ENCODE measurements at regions not wholly inside any gene's neighbourhood (a gene's known extent, or its start where the extent isn't known, plus 50 kb on each side); places are given as distances from the start of the nearest gene placed in this dataset.
"Not testable (repeated sequence)": the region's sequence is repeated elsewhere in the genome, so short reads cannot be mapped to it uniquely, and the experiment has no call there.

DNA sequence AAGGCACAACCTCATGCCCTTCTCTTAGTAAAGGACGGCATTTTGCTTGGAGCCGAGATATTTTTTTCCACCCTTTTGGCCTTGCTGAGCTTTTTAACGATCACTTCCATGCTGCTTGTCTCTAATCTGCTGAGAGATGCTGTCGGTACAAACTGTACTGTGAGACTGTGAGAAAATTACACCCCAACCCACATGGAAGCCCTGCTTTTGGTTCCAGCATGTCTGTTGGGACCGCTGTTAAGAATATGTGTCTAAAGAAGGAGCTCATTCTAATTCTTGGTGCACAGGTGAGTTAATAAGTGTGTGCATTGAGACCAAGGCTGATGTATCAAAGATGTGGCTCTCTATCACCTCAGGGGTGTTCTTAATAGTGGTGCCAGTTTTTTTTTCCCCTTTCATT, 304.5 kb upstream of the MAP3K7 start:
- H3K27me3 Mint-ChIP-seq, result no peaks in the 10 kb centered on the region
- no peak for ATAC-seq
- CTCF ChIA-PET, result no interaction called here
- H3K9me3 Mint-ChIP-seq (ENCODE audit: low read depth), result no peaks in the 10 kb centered on the region
- H3K4me1 Mint-ChIP-seq, result no peaks in the 10 kb centered on the region
- no peak for DNase-seq
- no peaks in the 10 kb centered on the region for H3K36me3 Mint-ChIP-seq
- H3K4me3 Mint-ChIP-seq, result no peak overlapping the region
- H3K27ac Mint-ChIP-seq, result no peak overlapping the region

DNA sequence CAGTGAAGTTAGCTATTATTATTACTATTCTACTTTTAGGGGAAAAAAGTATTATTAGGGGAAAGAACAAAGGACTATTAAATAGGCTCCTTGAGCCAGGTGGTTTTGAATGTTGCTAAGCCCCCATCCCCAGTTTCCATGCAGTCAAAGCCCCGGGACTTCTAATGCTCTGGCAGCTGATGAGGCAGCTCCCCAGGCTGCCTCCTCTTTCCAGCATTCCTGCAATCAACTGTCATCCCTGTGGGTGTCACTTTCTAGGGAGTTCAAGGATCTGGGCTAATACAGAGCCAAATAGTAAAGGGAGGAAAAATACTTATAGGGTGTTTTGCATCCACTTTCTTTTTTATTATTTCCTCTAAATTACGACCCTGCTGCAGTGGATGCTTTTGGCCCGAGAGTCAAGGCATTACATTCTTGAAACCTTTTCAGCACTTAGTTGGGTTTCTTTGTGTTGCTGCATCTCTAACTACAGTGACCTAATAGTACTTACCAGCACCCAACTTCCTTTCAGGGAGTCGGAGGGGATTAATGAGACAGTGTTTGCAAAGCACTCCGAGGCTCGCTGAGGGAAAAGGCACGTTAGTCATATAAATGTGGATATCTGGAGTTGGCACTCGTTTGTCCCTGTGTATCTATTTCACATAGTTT, 303.9 kb upstream of the MAP3K7 start:
- DNase-seq (no peak), ATAC-seq (no peak)
- no peaks in the 10 kb centered on the region for H3K27me3 Mint-ChIP-seq
- no peaks in the 10 kb centered on the region for H3K9me3 Mint-ChIP-seq (ENCODE audit: low read depth)
- CTCF ChIA-PET, result no interaction called here
- H3K27ac Mint-ChIP-seq, result no peak overlapping the region
- no peak overlapping the region for H3K4me3 Mint-ChIP-seq
- H3K36me3 Mint-ChIP-seq, result no peaks in the 10 kb centered on the region
- no peaks in the 10 kb centered on the region for H3K4me1 Mint-ChIP-seq

DNA sequence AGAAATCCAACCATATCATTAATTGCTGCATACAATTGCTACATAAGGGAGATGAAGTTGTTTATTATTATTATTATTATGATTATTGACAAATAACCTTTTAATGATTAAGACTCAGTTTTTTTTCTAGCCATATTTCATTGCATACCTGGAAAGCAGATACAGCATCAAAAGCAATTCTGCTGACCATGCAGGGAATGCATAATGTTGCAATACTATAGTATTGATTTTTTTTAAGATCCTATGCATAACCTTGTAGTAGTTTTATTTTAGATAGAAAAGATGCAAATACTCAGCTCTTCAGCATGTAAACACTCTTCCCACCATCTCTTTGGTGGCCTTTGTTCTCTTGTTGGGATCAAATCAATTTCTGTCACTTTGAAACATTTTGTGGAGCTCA, 300.9 kb upstream of the MAP3K7 start:
- Mint-ChIP-seq H3K36me3 (no peaks in the 10 kb centered on the region), H3K9me3 (ENCODE audit: low read depth) (peaks cover under 1% of the 10 kb centered on the region), H3K4me3 (no peak overlapping the region), H3K27ac (no peak overlapping the region), H3K4me1 (no peaks in the 10 kb centered on the region), H3K27me3 (no peaks in the 10 kb centered on the region)
- ATAC-seq, result no peak
- CTCF ChIA-PET, result no interaction called here
- no peak for DNase-seq

- Mint-ChIP-seq H3K4me3 (no peak overlapping the region), H3K36me3 (no peaks in the 10 kb centered on the region), H3K27ac (no peak overlapping the region), H3K27me3 (no peaks in the 10 kb centered on the region), H3K4me1 (no peaks in the 10 kb centered on the region), H3K9me3 (ENCODE audit: low read depth) (peaks cover 2% of the 10 kb centered on the region)
- CTCF ChIA-PET, result interaction anchor here (1.0 kb wide), 1 partner anchor 55 kb away, joined by 3 read pairs; no protein-coding TSS in a partner anchor
- ATAC-seq, result no peak
- DNase-seq, result no peak
Observed at GRCh38 chr6:90885611-90886056, 298.8 kb upstream of the MAP3K7 start.

DNA sequence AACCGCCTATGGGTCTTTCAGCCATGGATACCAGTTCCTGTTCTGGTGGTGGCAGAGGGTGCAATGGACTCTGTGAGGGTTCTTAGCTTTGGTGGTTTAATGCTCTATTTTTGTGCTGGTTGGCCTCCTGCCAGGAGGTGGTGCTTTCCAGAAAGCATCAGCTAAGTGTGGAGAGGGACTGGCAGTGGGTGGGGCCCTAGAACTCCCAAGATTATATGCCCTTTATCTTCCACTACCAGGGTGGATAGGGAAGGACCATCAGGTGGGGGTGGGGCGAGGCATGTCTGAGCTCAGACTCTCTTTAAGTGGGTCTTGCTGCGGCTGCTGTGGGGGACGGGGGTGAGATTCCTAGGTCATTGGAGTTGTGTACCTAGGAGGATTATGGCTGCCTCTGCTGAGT, 298.3 kb upstream of the MAP3K7 start:
- not testable (repeated sequence) for H3K4me3 Mint-ChIP-seq; H3K4me1 Mint-ChIP-seq; ATAC-seq; DNase-seq; H3K9me3 Mint-ChIP-seq (ENCODE audit: low read depth); H3K27ac Mint-ChIP-seq; H3K27me3 Mint-ChIP-seq; H3K36me3 Mint-ChIP-seq
- CTCF ChIA-PET, result interaction anchor here (1.0 kb wide), 1 partner anchor 56 kb away, joined by 3 read pairs; no protein-coding TSS in a partner anchor

DNA sequence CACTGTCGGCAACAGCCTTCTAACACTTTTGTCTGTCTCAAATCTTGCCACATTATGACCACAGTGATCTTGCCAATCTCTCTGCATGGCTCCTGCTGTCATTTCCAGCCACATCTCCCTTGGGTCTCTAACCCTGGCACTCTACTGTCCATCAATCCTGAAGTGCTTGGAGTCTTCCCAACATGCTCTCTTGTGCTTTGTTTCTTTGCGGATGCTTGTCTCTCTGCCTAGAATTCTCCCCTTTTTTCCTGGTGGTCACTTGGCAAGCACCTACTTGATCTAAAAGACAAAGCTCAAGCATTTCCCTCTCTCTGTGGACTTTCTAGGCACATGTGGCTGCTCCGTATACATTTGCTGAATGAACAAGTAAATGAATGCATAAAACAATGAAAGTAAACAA, 290.7 kb upstream of the MAP3K7 start:
- H3K4me3 Mint-ChIP-seq, result no peak overlapping the region
- ATAC-seq, result no peak
- no peaks in the 10 kb centered on the region for H3K36me3 Mint-ChIP-seq
- no peak for DNase-seq
- H3K4me1 Mint-ChIP-seq, result no peaks in the 10 kb centered on the region
- H3K27ac Mint-ChIP-seq, result no peak overlapping the region
- H3K27me3 Mint-ChIP-seq, result peaks cover 9% of the 10 kb centered on the region
- CTCF ChIA-PET, result no interaction called here
- peaks cover under 1% of the 10 kb centered on the region for H3K9me3 Mint-ChIP-seq (ENCODE audit: low read depth)

DNA sequence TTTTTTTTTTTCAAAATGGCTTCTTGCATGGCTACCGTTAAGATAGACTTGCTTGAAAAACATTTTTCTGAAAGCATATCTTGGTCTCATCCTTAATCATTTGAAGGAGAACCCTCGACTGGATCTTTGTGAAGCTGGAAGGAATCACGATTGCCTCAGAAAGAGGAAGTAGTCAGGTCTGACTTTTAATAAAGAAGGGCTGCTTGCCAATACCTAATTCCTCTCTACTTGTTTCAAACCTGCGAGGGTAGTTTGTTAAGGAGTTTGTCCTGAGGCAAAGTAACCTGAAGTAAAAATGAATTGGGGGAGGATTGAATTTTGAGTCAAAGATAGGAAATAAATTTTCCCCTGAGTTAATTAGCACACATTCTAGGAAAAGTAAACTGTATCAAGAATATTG, 288.1 kb upstream of the MAP3K7 start:
- Mint-ChIP-seq H3K4me3 (no peak overlapping the region), H3K27me3 (peaks cover 12% of the 10 kb centered on the region), H3K9me3 (ENCODE audit: low read depth) (no peaks in the 10 kb centered on the region), H3K36me3 (no peaks in the 10 kb centered on the region), H3K4me1 (no peaks in the 10 kb centered on the region), H3K27ac (no peak overlapping the region)
- ATAC-seq, result no peak
- CTCF ChIA-PET, result no interaction called here
- no peak for DNase-seq

DNA sequence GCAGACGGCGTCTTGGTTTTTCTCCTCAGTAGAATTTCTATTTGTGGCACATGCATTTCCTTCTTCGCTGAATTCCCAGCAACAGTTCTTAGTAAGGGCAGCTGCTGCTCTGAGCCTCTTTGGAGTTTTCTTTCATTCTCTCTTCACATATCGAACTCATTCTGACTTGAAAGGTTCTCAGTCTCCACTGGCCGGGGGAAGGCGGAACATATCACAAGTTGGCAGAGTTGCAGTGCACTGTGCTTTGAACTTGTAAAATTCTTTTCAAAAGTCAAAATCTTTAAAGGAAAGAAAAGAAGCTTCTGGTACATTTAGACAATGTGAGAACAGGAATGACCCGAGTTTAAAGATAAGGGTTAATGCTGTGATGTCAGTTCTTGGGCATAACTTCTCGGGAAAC, 286.1 kb upstream of the MAP3K7 start:
- CTCF ChIA-PET, result no interaction called here
- H3K4me3 Mint-ChIP-seq, result no peak overlapping the region
- no peak overlapping the region for H3K27ac Mint-ChIP-seq
- DNase-seq, result no peak
- no peaks in the 10 kb centered on the region for H3K9me3 Mint-ChIP-seq (ENCODE audit: low read depth)
- no peaks in the 10 kb centered on the region for H3K36me3 Mint-ChIP-seq
- ATAC-seq, result no peak
- H3K27me3 Mint-ChIP-seq, result peaks cover 12% of the 10 kb centered on the region
- no peaks in the 10 kb centered on the region for H3K4me1 Mint-ChIP-seq

GRCh38 chr6:90870561-90870960, 283.7 kb upstream of the MAP3K7 start:
- no peak overlapping the region for H3K4me3 Mint-ChIP-seq
- CTCF ChIA-PET, result no interaction called here
- ATAC-seq (no peak), DNase-seq (no peak)
- H3K36me3 Mint-ChIP-seq, result no peaks in the 10 kb centered on the region
- no peaks in the 10 kb centered on the region for H3K9me3 Mint-ChIP-seq (ENCODE audit: low read depth)
- H3K27me3 Mint-ChIP-seq, result peaks cover 12% of the 10 kb centered on the region
- no peak overlapping the region for H3K27ac Mint-ChIP-seq
- no peaks in the 10 kb centered on the region for H3K4me1 Mint-ChIP-seq

DNA sequence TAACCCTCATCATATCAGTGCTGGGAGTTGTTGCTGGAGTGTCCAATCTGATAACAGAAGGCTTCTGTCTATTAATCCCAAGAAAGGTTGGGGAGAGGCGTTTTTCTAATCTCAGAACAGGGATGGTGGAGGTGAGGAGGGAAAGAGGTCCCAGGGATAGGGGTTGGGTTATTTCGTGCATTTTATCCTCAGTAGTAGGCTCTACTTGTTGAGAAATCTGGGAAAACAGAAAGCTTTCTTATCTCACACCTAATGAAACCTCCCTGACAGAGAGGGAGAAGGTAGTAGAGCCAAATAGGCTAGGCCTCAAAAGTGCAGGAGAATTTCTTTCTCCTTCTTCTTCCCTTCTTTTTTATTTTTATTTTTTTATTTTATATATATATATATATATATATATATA, 281.8 kb upstream of the MAP3K7 start:
- Mint-ChIP-seq H3K36me3 (no peaks in the 10 kb centered on the region), H3K4me1 (no peaks in the 10 kb centered on the region)

GRCh38 chr6:90868256-90868655, 281.4 kb upstream of the MAP3K7 start:
- CTCF ChIA-PET, result no interaction called here
- H3K27ac Mint-ChIP-seq, result no peak overlapping the region
- no peaks in the 10 kb centered on the region for H3K36me3 Mint-ChIP-seq
- peaks cover 7% of the 10 kb centered on the region for H3K27me3 Mint-ChIP-seq
- no peaks in the 10 kb centered on the region for H3K4me1 Mint-ChIP-seq
- H3K9me3 Mint-ChIP-seq (ENCODE audit: low read depth), result no peaks in the 10 kb centered on the region
- DNase-seq (no peak), ATAC-seq (no peak)
- no peak overlapping the region for H3K4me3 Mint-ChIP-seq

More for the DNA sequence above, 281.8 kb upstream of the MAP3K7 start:
- CTCF ChIA-PET, result no interaction called here
- DNase-seq (no peak), ATAC-seq (no peak)
- Mint-ChIP-seq H3K27ac (no peak overlapping the region), H3K9me3 (ENCODE audit: low read depth) (no peaks in the 10 kb centered on the region), H3K27me3 (peaks cover 11% of the 10 kb centered on the region), H3K4me3 (no peak overlapping the region)

- H3K4me3 Mint-ChIP-seq, result no peak overlapping the region
- H3K27ac Mint-ChIP-seq, result no peak overlapping the region
- ATAC-seq (no peak), DNase-seq (no peak)
- CTCF ChIA-PET, result no interaction called here
- H3K9me3 Mint-ChIP-seq (ENCODE audit: low read depth), result no peaks in the 10 kb centered on the region
- H3K4me1 Mint-ChIP-seq, result peaks cover 4% of the 10 kb centered on the region
- no peaks in the 10 kb centered on the region for H3K27me3 Mint-ChIP-seq
- H3K36me3 Mint-ChIP-seq, result no peaks in the 10 kb centered on the region
Observed at GRCh38 chr6:90865513-90865912, 278.6 kb upstream of the MAP3K7 start.

DNA sequence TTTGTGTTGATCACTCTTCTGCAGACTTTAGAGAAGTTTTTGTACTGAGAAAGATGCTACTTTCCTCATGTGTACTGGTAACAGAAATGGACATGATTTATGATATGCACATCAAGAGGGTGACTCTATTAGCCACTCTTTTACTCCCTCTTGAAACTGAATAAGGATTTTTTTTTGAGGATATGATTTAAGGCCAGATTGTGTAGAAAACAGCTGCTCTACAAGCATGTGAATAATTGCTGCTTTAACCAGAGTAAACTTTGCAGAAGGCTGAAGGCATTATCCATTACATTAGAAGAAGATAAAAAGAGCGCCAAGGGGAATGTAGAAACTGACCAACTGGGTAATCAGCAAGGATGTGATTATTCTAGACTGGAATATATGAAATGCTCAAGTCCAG, 276.2 kb upstream of the MAP3K7 start:
- Mint-ChIP-seq H3K27ac (no peak overlapping the region), H3K27me3 (peaks cover 2% of the 10 kb centered on the region), H3K9me3 (ENCODE audit: low read depth) (no peaks in the 10 kb centered on the region), H3K4me3 (no peak overlapping the region), H3K4me1 (peaks cover 4% of the 10 kb centered on the region), H3K36me3 (no peaks in the 10 kb centered on the region)
- DNase-seq, result no peak
- CTCF ChIA-PET, result no interaction called here
- no peak for ATAC-seq

DNA sequence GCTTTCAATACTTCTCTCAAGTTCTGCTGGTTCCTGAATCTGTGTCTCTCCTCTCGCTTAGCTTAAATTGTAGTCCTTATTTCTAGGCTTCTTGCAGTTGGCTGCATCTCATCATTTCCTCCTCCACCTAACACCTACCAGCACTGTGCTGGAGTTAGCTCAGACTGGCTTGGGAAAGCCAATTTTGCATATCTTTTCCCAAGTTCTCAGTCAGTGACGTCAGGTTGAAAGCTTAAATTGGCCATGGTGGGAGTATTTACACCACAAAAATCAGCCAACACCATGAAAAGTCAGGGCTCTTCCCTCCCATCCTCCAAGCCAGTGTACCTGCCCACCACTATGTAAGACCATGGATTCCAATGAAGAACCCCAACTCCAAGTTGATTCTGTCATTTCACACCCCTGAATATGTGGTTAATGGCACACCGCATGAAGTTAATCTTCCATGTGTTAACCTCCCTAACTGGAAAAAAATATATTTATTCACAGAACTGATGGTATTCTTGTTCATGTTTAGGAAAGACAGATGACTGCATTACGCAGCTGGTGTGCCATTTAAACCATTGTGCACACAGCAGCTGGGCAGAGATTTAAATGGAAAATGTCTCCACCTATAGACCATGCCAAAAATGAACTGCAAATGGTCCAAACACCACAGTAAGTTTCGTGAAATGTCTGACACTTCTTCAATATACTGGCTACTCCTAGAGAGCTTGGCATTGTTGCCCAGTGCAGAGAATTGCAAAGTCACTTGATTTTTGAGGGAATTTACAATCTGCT, 274.1 kb upstream of the MAP3K7 start:
- DNase-seq (no peak), ATAC-seq (no peak)
- Mint-ChIP-seq H3K27me3 (peaks cover 5% of the 10 kb centered on the region), H3K4me3 (no peak overlapping the region), H3K27ac (no peak overlapping the region), H3K4me1 (peaks cover 4% of the 10 kb centered on the region), H3K9me3 (ENCODE audit: low read depth) (no peaks in the 10 kb centered on the region), H3K36me3 (no peaks in the 10 kb centered on the region)
- CTCF ChIA-PET, result no interaction called here
